GM23338 (cell line): ENCODE measurements at regions not wholly inside any gene's neighbourhood (a gene's known extent, or its start where the extent isn't known, plus 50 kb on each side); places are given as distances from the start of the nearest gene placed in this dataset.

Experiments
- CREB1 ChIP-seq: fragments of 250-450 bp; sonication (Bioruptor Pico); IDR thresholded peaks from 2 replicates; pipeline ENCODE4 v1.5.0; 2020; ENCODE audit warnings: low read depth, mild to moderate bottlenecking, moderate library complexity
- CTCF ChIP-seq, 2 experiments: fragments of 200-600 bp in 1 of 2; sonication (generic) in 1 of 2; conservative IDR thresholded peaks; 2 replicates each; pipeline versions ENCODE4 v1.5.1 to v1.6.1; 2016 to 2017; ENCODE audit warnings: antibody characterized with exemption in 2 of 2, low read depth in 2 of 2, mild to moderate bottlenecking in 2 of 2, moderate library complexity in 1 of 2
- EZH2 ChIP-seq: fragments of 200-600 bp; sonication (generic); IDR thresholded peaks from one replicate; pipeline ENCODE4 v1.8.0; 2017; ENCODE audit warnings: antibody characterized with exemption, mild to moderate bottlenecking, low read depth; ENCODE audit not compliant: unreplicated experiment
- EZH2phosphoT487 ChIP-seq: fragments of 200-600 bp; sonication (generic); IDR thresholded peaks from one replicate; pipeline ENCODE4 v1.8.1; 2018; ENCODE audit warnings: antibody characterized with exemption; ENCODE audit not compliant: unreplicated experiment
- JUNB ChIP-seq: IDR thresholded peaks from one replicate; pipeline ENCODE4 v1.6.1; 2016; ENCODE audit warnings: antibody characterized with exemption; ENCODE audit not compliant: unreplicated experiment
- NANOG ChIP-seq: IDR thresholded peaks from 2 replicates; pipeline ENCODE4 v1.6.1; 2016; ENCODE audit warnings: antibody characterized with exemption, borderline replicate concordance
- POLR2AphosphoS5 ChIP-seq: IDR thresholded peaks from 2 replicates; pipeline ENCODE4 v1.6.1; 2016; ENCODE audit warnings: antibody characterized with exemption, low read depth
- REST ChIP-seq: IDR thresholded peaks from one replicate; pipeline ENCODE4 v1.6.1; 2018; ENCODE audit warnings: antibody characterized with exemption; ENCODE audit not compliant: unreplicated experiment
- STAT1 ChIP-seq: IDR thresholded peaks from one replicate; pipeline ENCODE4 v1.6.1; 2016; ENCODE audit warnings: antibody characterized with exemption; ENCODE audit not compliant: unreplicated experiment
- ZNF114 ChIP-seq: fragments of 250-450 bp; sonication (Bioruptor Pico); IDR thresholded peaks from 2 replicates; pipeline ENCODE4 v1.5.0; 2020; ENCODE audit warnings: mild to moderate bottlenecking, moderate library complexity
- ZNF331 ChIP-seq: fragments of 250-450 bp; sonication (Bioruptor Pico); IDR thresholded peaks from 2 replicates; pipeline ENCODE4 v1.5.0; 2020; ENCODE audit warnings: low read depth, mild to moderate bottlenecking, moderate library complexity

DNA sequence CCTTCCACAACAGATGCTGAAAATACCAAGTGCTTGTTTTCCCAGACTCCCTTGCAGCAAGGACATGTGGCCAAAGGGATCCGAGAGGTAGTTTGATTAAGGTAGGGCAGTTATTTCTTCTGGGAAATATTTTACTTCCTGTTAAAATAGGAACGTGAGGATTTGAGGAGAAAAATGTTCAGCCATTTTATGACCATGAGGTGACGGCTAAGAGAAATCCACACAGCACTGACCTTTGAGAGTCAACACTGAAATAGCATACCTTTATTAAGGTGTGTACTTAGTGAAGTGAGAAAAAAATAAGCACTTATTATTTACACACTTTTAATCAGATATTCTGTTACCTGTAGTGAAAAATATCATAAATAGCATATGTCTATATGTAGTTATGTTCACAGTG lies 133.9 kb downstream of the PPP1R3A start:
- TF ChIP-seq CTCF (conservative IDR thresholded peaks at IDR 0.05; ENCODE audit: low read depth in 2 of 2) (no peak), EZH2 (no peak), REST (no peak), CREB1 (CRISPR knock-in tag) (no peak), ZNF114 (CRISPR knock-in tag) (no peak), ZNF331 (CRISPR knock-in tag) (no peak), POLR2AphosphoS5 (no peak), NANOG (no peak), STAT1 (no peak), JUNB (no peak), EZH2phosphoT487 (no peak)
